Right atrium auricular region (tissue), 2 donors: ENCODE measurements at regions not wholly inside any gene's neighbourhood (a gene's known extent, or its start where the extent isn't known, plus 50 kb on each side); places are given as distances from the start of the nearest gene placed in this dataset.

ENCODE experiments used
- DNase-seq: peaks from one replicate; pipeline ENCODE4 v3.0.0-alpha.2; 2019; ENCODE audit warnings: low spot score
- H3K27ac ChIP-seq, 2 donors: fragments of 200-600 bp; sonication (generic); 1 replicate in 1 of 2; 2 replicates in 1 of 2; pipeline ENCODE4 v1.5.1; 2016 to 2019
- H3K27me3 ChIP-seq, 2 donors: fragments of 200-600 bp; sonication (generic); one replicate each; pipeline versions ENCODE4 v1.5.1 to v1.6.0; 2017 to 2019
- H3K36me3 ChIP-seq: fragments of 200-600 bp; sonication (generic); one replicate; pipeline ENCODE4 v1.5.1; 2016
- H3K4me1 ChIP-seq, 2 donors: fragments of 200-600 bp; sonication (generic); one replicate each; pipeline versions ENCODE4 v1.5.1 to v1.6.0; 2017 to 2019
- H3K4me3 ChIP-seq, 2 donors: fragments of 200-600 bp; sonication (generic); 1 replicate in 1 of 2; 2 replicates in 1 of 2; pipeline ENCODE4 v1.5.1; 2017 to 2019; ENCODE audit warnings: mild to moderate bottlenecking in 1 of 2, moderate library complexity in 1 of 2
- H3K9me3 ChIP-seq, 2 donors: fragments of 200-600 bp; sonication (generic); one replicate each; pipeline ENCODE4 v1.5.1; 2019
- CTCF ChIP-seq, 2 donors: fragments of 200-600 bp; sonication (generic); IDR thresholded peaks; one replicate each; pipeline ENCODE4 v1.5.1; 2019; ENCODE audit warnings: antibody characterized with exemption in 2 of 2

GRCh38 chr1:164991763-164992314, 364.7 kb downstream of the LMX1A start:
- H3K36me3 ChIP-seq, result no peaks in the 10 kb centered on the region
- H3K4me3 ChIP-seq, result no peak overlapping the region
- H3K4me1 ChIP-seq, result no peaks in the 10 kb centered on the region
- no peak for TF ChIP-seq CTCF (IDR thresholded peaks at IDR 0.05)
- H3K9me3 ChIP-seq, result no peaks in the 10 kb centered on the region
- no peak for DNase-seq
- no peak overlapping the region for H3K27ac ChIP-seq
- no peaks in the 10 kb centered on the region for H3K27me3 ChIP-seq

- Histone ChIP-seq H3K4me3 (no peak overlapping the region), H3K27me3 (no peaks in the 10 kb centered on the region), H3K4me1 (no peaks in the 10 kb centered on the region), H3K36me3 (no peaks in the 10 kb centered on the region), H3K9me3 (no peaks in the 10 kb centered on the region), H3K27ac (no peak overlapping the region)
- DNase-seq, result no peak
- no peak for TF ChIP-seq CTCF (IDR thresholded peaks at IDR 0.05)
These were observed 373.4 kb downstream of the LMX1A start for GRCh38 chr1:164983023-164983650.

- H3K27ac ChIP-seq, result no peak overlapping the region
- H3K36me3 ChIP-seq, result no peaks in the 10 kb centered on the region
- TF ChIP-seq CTCF (IDR thresholded peaks at IDR 0.05), result no peak
- DNase-seq, result no peak
- H3K4me1 ChIP-seq, result no peaks in the 10 kb centered on the region
- no peaks in the 10 kb centered on the region for H3K27me3 ChIP-seq
- no peak overlapping the region for H3K4me3 ChIP-seq
- H3K9me3 ChIP-seq, result no peaks in the 10 kb centered on the region
These were observed 374.0 kb downstream of the LMX1A start for GRCh38 chr1:164982545-164982944.

- Histone ChIP-seq H3K36me3 (no peaks in the 10 kb centered on the region), H3K4me3 (no peak overlapping the region), H3K27me3 (no peaks in the 10 kb centered on the region), H3K27ac (no peak overlapping the region), H3K4me1 (no peaks in the 10 kb centered on the region), H3K9me3 (no peaks in the 10 kb centered on the region)
- TF ChIP-seq CTCF (IDR thresholded peaks at IDR 0.05), result no peak
- DNase-seq, result no peak
These were observed 379.0 kb downstream of the LMX1A start for GRCh38 chr1:164977561-164977960.

GRCh38 chr1:164971921-164972415, 384.5 kb downstream of the LMX1A start:
- H3K27me3 ChIP-seq, result no peaks in the 10 kb centered on the region
- H3K4me1 ChIP-seq, result no peaks in the 10 kb centered on the region
- H3K4me3 ChIP-seq, result no peak overlapping the region
- no peak overlapping the region for H3K27ac ChIP-seq
- no peaks in the 10 kb centered on the region for H3K36me3 ChIP-seq
- no peaks in the 10 kb centered on the region for H3K9me3 ChIP-seq
- DNase-seq, result no peak
- TF ChIP-seq CTCF (IDR thresholded peaks at IDR 0.05), result no peak

GRCh38 chr1:164971391-164971790, 385.1 kb downstream of the LMX1A start:
- no peaks in the 10 kb centered on the region for H3K4me1 ChIP-seq
- TF ChIP-seq CTCF (IDR thresholded peaks at IDR 0.05), result no peak
- H3K27ac ChIP-seq, result no peak overlapping the region
- DNase-seq, result no peak
- H3K9me3 ChIP-seq, result no peaks in the 10 kb centered on the region
- H3K36me3 ChIP-seq, result no peaks in the 10 kb centered on the region
- H3K27me3 ChIP-seq, result no peaks in the 10 kb centered on the region
- H3K4me3 ChIP-seq, result no peak overlapping the region
